SK-N-SH (cell line): ENCODE measurements at regions not wholly inside any gene's neighbourhood (a gene's known extent, or its start where the extent isn't known, plus 50 kb on each side); places are given as distances from the start of the nearest gene placed in this dataset.

Experiments
- CTCF ChIA-PET: fragments of 300-600, 350-600 bp; formaldehyde crosslinking; extraction: SDS; loops from one replicate; lab custom pipeline; 2021; lab: Yijun Ruan, JAX
- POLR2A ChIA-PET: fragments of 350-600 bp; sonication (Branson Sonifier 250); formaldehyde crosslinking; extraction: SDS; loops from one replicate; lab custom pipeline; 2020; ENCODE audit warnings: antibody characterized with exemption, inconsistent platforms; lab: Yijun Ruan, JAX
- DNase-seq: peaks from one replicate; pipeline ENCODE4 v3.0.0; 2012
- H2AFZ ChIP-seq: fragments of 200-600 bp; sonication (generic); 2 replicates; pipeline ENCODE4 v1.8.1; 2016; ENCODE audit warnings: antibody characterized with exemption, mild to moderate bottlenecking, low read depth
- H3F3A ChIP-seq: fragments of 200-600 bp; sonication (generic); replicated peaks from 2 replicates; pipeline ENCODE3; 2016; ENCODE audit warnings: antibody characterized with exemption, mild to moderate bottlenecking; ENCODE audit not compliant: insufficient read depth
- H3K27ac ChIP-seq, 2 experiments: fragments of 200-500 bp in 1 of 2; fragments of 200-600 bp in 1 of 2; sonication (Bioruptor generic) in 1 of 2; sonication (generic), shearing (Covaris generic) in 1 of 2; 2 replicates each; pipeline versions ENCODE4 v1.5.1 to v1.6.1; 2014 to 2016; ENCODE audit warnings: low read depth in 2 of 2, inconsistent platforms in 1 of 2, low read length in 1 of 2, mild to moderate bottlenecking in 1 of 2, mixed read lengths in 1 of 2
- H3K27me3 ChIP-seq: fragments of 200-600 bp; sonication (generic), shearing (Covaris generic); 2 replicates; pipeline ENCODE4 v1.6.1; 2016; ENCODE audit warnings: mixed run types; ENCODE audit not compliant: insufficient read depth
- H3K36me3 ChIP-seq, 2 experiments: fragments of 200-500 bp in 1 of 2; fragments of 200-600 bp in 1 of 2; sonication (Bioruptor generic) in 1 of 2; sonication (generic) in 1 of 2; replicated peaks in 1 of 2; 2 replicates each; pipeline versions ENCODE3 to v1.5.1; 2014 to 2016; ENCODE audit warnings: low read length in 1 of 2, mild to moderate bottlenecking in 1 of 2; ENCODE audit not compliant: insufficient read depth in 2 of 2, control insufficient read depth in 1 of 2
- H3K4me1 ChIP-seq, 2 experiments: fragments of 200-500 bp in 1 of 2; fragments of 200-600 bp in 1 of 2; sonication (Bioruptor generic) in 1 of 2; sonication (generic), shearing (Covaris generic) in 1 of 2; 2 replicates each; pipeline versions ENCODE4 v1.5.1 to v1.6.1; 2014 to 2016; ENCODE audit warnings: low read depth in 1 of 2, low read length in 1 of 2, mixed run types in 1 of 2; ENCODE audit not compliant: insufficient read depth in 2 of 2, control insufficient read depth in 1 of 2
- H3K4me2 ChIP-seq: fragments of 200-600 bp; sonication (generic), shearing (Covaris generic); 2 replicates; pipeline ENCODE4 v1.6.1; 2017; ENCODE audit warnings: mixed run types
- H3K4me3 ChIP-seq, 2 experiments: fragments of 200-500 bp in 1 of 2; fragments of 200-600 bp in 1 of 2; sonication (Bioruptor generic) in 1 of 2; sonication (generic), shearing (Covaris generic) in 1 of 2; 2 replicates each; pipeline versions ENCODE4 v1.5.1 to v1.8.1; 2014 to 2016; ENCODE audit warnings: low read depth in 2 of 2, inconsistent platforms in 1 of 2, low read length in 1 of 2, mild to moderate bottlenecking in 1 of 2, mixed read lengths in 1 of 2, moderate library complexity in 1 of 2
- H3K79me2 ChIP-seq: fragments of 200-600 bp; sonication (generic); 2 replicates; pipeline ENCODE4 v1.8.1; 2017; ENCODE audit warnings: mild to moderate bottlenecking; ENCODE audit not compliant: insufficient read depth
- H3K9ac ChIP-seq: fragments of 200-600 bp; sonication (generic); 2 replicates; pipeline ENCODE4 v1.6.1; 2017; ENCODE audit warnings: mixed run types
- H3K9me2 ChIP-seq: fragments of 200-600 bp; sonication (generic); 2 replicates; pipeline ENCODE4 v1.6.1; 2017; ENCODE audit warnings: mixed run types
- H3K9me3 ChIP-seq: fragments of 200-600 bp; sonication (generic); 2 replicates; pipeline ENCODE4 v1.6.1; 2017; ENCODE audit warnings: mixed run types, mild to moderate bottlenecking, moderate library complexity
- H4K20me1 ChIP-seq: fragments of 200-600 bp; sonication (generic); 2 replicates; pipeline ENCODE4 v1.6.1; 2017; ENCODE audit warnings: mild to moderate bottlenecking, mixed run types; ENCODE audit not compliant: insufficient read depth
- CTCF ChIP-seq: fragments of 200-600 bp; sonication (generic); IDR thresholded peaks from 2 replicates; pipeline ENCODE4 v1.6.1; 2017; ENCODE audit warnings: antibody characterized with exemption, mild to moderate bottlenecking, moderate library complexity
- ELF1 ChIP-seq: IDR thresholded peaks from 2 replicates; pipeline ENCODE4 v1.4.0; 2012
- EP300 ChIP-seq, 2 experiments: IDR thresholded peaks; 2 replicates each; pipeline versions ENCODE4 v1.4.0 to v1.6.1; 2012; ENCODE audit warnings: borderline replicate concordance in 1 of 2, low read depth in 1 of 2, low read length in 1 of 2
- FOXJ3 ChIP-seq: sonication (generic); formaldehyde crosslinking; IDR thresholded peaks from 2 replicates; pipeline ENCODE4 v1.5.1; 2020; ENCODE audit warnings: mild to moderate bottlenecking, missing genetic modification reagents
- GATA2 ChIP-seq: sonication (generic); formaldehyde crosslinking; IDR thresholded peaks from 2 replicates; pipeline ENCODE4 v1.5.0; 2020; ENCODE audit warnings: mild to moderate bottlenecking, missing genetic modification reagents
- PBX3 ChIP-seq: IDR thresholded peaks from 2 replicates; pipeline ENCODE4; 2012
- RAD21 ChIP-seq: IDR thresholded peaks from 2 replicates; pipeline ENCODE4 v1.6.1; 2012; ENCODE audit warnings: mild to moderate bottlenecking, low read length
- RCOR1 ChIP-seq: fragments of 150-350 bp; IDR thresholded peaks from 2 replicates; pipeline ENCODE4 v1.6.1; 2017; ENCODE audit warnings: antibody characterized with exemption, low read length
- REST ChIP-seq: IDR thresholded peaks from 2 replicates; pipeline ENCODE4 v1.6.1; 2012; ENCODE audit warnings: mild to moderate bottlenecking, low read depth, low read length, moderate library complexity
- WGBS: methylation state at CpG from one replicate; pipeline ENCODE4 v1.1.6; 2017; ENCODE audit warnings: low lambda C conversion rate; 5-methylcytosine and 5-hydroxymethylcytosine counted together

GRCh38 chr21:38631206-38631605, 132.9 kb upstream of the ERG start:
- H3K4me2 ChIP-seq = no peak overlapping the region
- no peaks in the 10 kb centered on the region; the same call in 1 of the 2 replicates for H3K27me3 ChIP-seq

More at GRCh38 chr21:38631206-38631605, 132.9 kb upstream of the ERG start:
- Histone ChIP-seq H2AFZ (no peak overlapping the region), H3K4me1 (no peaks in the 10 kb centered on the region), H3K9ac (no peak overlapping the region), H3K79me2 (no peaks in the 10 kb centered on the region), H3K4me3 (no peak overlapping the region), H4K20me1 (no peaks in the 10 kb centered on the region), H3K36me3 (no peaks in the 10 kb centered on the region), H3F3A (no peaks in the 10 kb centered on the region), H3K9me3 (no peaks in the 10 kb centered on the region), H3K27ac (no peak overlapping the region), H3K9me2 (no peaks in the 10 kb centered on the region)
- WGBS = 28% methylated on average over 6 of the region's 6 CpGs
- DNase-seq = no peak
- ChIA-PET CTCF (no interaction called here), POLR2A (no interaction called here)
- TF ChIP-seq REST (no peak), PBX3 (no peak), RCOR1 (no peak), RAD21 (no peak), GATA2 (CRISPR knock-in tag) (no peak), CTCF (no peak), EP300 (IDR thresholded peaks at IDR 0.05; ENCODE audit: borderline replicate concordance in 1 of 2, low read depth in 1 of 2, low read length in 1 of 2) (no peak), ELF1 (no peak), FOXJ3 (no peak)
